ENCODE measurements at regions not wholly inside any gene's neighbourhood (a gene's known extent, or its start where the extent isn't known, plus 50 kb on each side); places are given as distances from the start of the nearest gene placed in this dataset.

GRCh38 chr20:48406912-48407340 is 420.9 kb downstream of the PREX1 start:
- intact Hi-C loops (cut with DNase I), result no loop called here
- no peaks in the 10 kb centered on the region for H3K9me3 ChIP-seq (ENCODE audit: control insufficient read depth, low read length)
- no peaks in the 10 kb centered on the region for H3K36me3 ChIP-seq (ENCODE audit: control insufficient read depth in 1 of 2, insufficient read depth in 2 of 2, low read length in 1 of 2)
- no peak overlapping the region for H3K27ac ChIP-seq (ENCODE audit: low read depth in 1 of 2, low read length in 2 of 2)
- no peaks in the 10 kb centered on the region for H3K27me3 ChIP-seq (ENCODE audit: control insufficient read depth in 1 of 2, insufficient read depth in 2 of 2, low read length in 1 of 2)
- ATAC-seq (ENCODE audit: low FRiP score) (peak; percentile 24), DNase-seq (no peak)
- no peaks in the 10 kb centered on the region for H3K4me1 ChIP-seq (ENCODE audit: control insufficient read depth in 1 of 2, insufficient read depth in 2 of 2, low read length in 2 of 2)
- WGBS, 2 donors, result 70 to 72% methylated on average over 5 of the region's 5 CpGs
- no peak overlapping the region for H3K4me3 ChIP-seq (ENCODE audit: low read length in 2 of 2)

DNA sequence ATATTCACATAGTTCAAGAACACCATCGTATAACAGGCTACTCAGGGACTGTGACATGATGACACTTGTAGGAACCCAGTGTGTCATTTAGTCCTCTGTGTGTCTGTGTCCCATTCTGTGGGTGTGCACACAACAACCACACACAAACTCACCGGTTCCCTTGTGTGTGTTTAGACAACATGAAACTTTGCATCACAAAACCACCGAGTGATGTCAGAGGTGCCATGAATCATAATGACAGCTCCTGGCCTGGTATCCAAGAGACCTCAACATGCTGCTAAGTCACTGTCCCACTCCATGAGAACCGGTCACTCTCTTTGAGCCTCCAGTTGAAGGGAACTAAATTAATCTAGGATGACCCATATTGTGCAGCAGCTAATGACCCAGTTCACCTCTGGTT is 421.3 kb downstream of the PREX1 start:
- no peaks in the 10 kb centered on the region for H3K27me3 ChIP-seq (ENCODE audit: control insufficient read depth in 1 of 2, insufficient read depth in 2 of 2, low read length in 1 of 2)
- no peak for ATAC-seq (ENCODE audit: low FRiP score)
- H3K9me3 ChIP-seq (ENCODE audit: control insufficient read depth, low read length), result no peaks in the 10 kb centered on the region
- 69 to 78% methylated on average over 4 of the region's 4 CpGs for WGBS, 2 donors
- no peak overlapping the region for H3K4me3 ChIP-seq (ENCODE audit: low read length in 2 of 2)
- no peak overlapping the region for H3K27ac ChIP-seq (ENCODE audit: low read depth in 1 of 2, low read length in 2 of 2)
- DNase-seq, result no peak
- intact Hi-C loops (cut with DNase I), result no loop called here
- H3K4me1 ChIP-seq (ENCODE audit: control insufficient read depth in 1 of 2, insufficient read depth in 2 of 2, low read length in 2 of 2), result no peaks in the 10 kb centered on the region
- no peaks in the 10 kb centered on the region for H3K36me3 ChIP-seq (ENCODE audit: control insufficient read depth in 1 of 2, insufficient read depth in 2 of 2, low read length in 1 of 2)

- no peaks in the 10 kb centered on the region for H3K36me3 ChIP-seq (ENCODE audit: control insufficient read depth in 1 of 2, insufficient read depth in 2 of 2, low read length in 1 of 2)
- no peaks in the 10 kb centered on the region for H3K9me3 ChIP-seq (ENCODE audit: control insufficient read depth, low read length)
- DNase-seq (no peak), ATAC-seq (ENCODE audit: low FRiP score) (no peak)
- 76 to 80% methylated on average over 13 of the region's 13 CpGs for WGBS, 2 donors
- H3K27me3 ChIP-seq (ENCODE audit: control insufficient read depth in 1 of 2, insufficient read depth in 2 of 2, low read length in 1 of 2), result no peaks in the 10 kb centered on the region
- no peaks in the 10 kb centered on the region for H3K4me1 ChIP-seq (ENCODE audit: control insufficient read depth in 1 of 2, insufficient read depth in 2 of 2, low read length in 2 of 2)
- H3K4me3 ChIP-seq (ENCODE audit: low read length in 2 of 2), result no peak overlapping the region
- no peak overlapping the region for H3K27ac ChIP-seq (ENCODE audit: low read depth in 1 of 2, low read length in 2 of 2)
- intact Hi-C loops (cut with DNase I), result no loop called here
These were observed 421.9 kb downstream of the PREX1 start for GRCh38 chr20:48405909-48406308.

DNA sequence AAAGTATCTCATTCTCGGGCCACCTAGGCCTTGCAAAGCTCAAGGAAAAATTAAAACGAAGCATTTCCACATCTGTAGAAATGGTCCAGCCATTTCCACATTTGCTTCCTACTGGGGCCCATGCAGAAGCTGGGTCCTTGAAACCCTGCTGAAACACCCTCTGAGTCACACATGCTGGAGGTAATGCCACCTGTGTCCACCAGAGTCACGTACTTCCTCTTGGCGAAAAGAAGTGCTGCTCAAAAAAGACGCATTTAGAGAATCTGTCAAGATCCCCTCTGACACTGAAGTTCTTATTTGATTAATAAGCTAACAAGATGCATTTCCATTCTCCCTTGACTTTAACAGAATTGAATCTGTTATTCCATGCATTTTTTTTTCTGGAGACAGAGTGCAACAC is 423.2 kb downstream of the PREX1 start:
- ATAC-seq (ENCODE audit: low FRiP score), result no peak
- no peaks in the 10 kb centered on the region for H3K36me3 ChIP-seq (ENCODE audit: control insufficient read depth in 1 of 2, insufficient read depth in 2 of 2, low read length in 1 of 2)

DNA sequence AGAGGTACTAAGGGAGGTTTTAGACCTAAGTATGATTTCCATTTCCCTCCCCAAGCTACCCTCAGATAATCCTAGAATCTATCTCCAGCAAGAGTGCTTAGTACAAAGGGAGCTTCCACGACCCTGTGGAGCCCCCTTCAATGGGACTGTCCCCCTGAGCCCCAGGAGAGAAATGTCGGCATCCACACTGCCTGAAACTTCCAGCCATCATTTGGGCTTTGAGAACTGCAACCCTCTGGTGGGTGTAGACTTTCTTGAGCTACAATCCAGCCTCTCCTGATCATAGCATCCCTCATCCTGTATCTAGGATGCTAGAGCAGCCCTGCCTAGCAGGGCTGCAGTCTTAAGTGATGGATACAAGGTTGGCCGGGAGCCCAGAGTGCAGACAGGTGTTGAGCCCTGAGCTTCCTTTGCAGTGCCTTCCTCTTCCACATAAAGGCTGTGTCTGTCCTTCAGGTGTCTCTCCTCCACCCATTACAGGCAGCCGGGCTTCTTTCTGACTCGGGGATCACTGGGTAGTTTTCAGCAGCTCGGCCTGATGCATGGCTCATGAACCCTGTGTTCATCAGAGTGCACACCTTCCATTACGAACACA is 424.5 kb downstream of the PREX1 start:
- DNase-seq (no peak), ATAC-seq (ENCODE audit: low FRiP score) (no peak)
- no peaks in the 10 kb centered on the region for H3K4me1 ChIP-seq (ENCODE audit: control insufficient read depth in 1 of 2, insufficient read depth in 2 of 2, low read length in 2 of 2)
- H3K36me3 ChIP-seq (ENCODE audit: control insufficient read depth in 1 of 2, insufficient read depth in 2 of 2, low read length in 1 of 2), result no peaks in the 10 kb centered on the region
- no peak overlapping the region for H3K4me3 ChIP-seq (ENCODE audit: low read length in 2 of 2)
- no peak overlapping the region for H3K27ac ChIP-seq (ENCODE audit: low read depth in 1 of 2, low read length in 2 of 2)
- intact Hi-C loops (cut with DNase I), result no loop called here
- H3K9me3 ChIP-seq (ENCODE audit: control insufficient read depth, low read length), result no peaks in the 10 kb centered on the region
- no peaks in the 10 kb centered on the region for H3K27me3 ChIP-seq (ENCODE audit: control insufficient read depth in 1 of 2, insufficient read depth in 2 of 2, low read length in 1 of 2)
- 88 to 90% methylated on average over 7 of the region's 7 CpGs for WGBS, 2 donors

More for the DNA sequence above, 423.2 kb downstream of the PREX1 start:
- Histone ChIP-seq H3K9me3 (ENCODE audit: control insufficient read depth, low read length) (no peaks in the 10 kb centered on the region), H3K4me1 (ENCODE audit: control insufficient read depth in 1 of 2, insufficient read depth in 2 of 2, low read length in 2 of 2) (no peaks in the 10 kb centered on the region), H3K27me3 (ENCODE audit: control insufficient read depth in 1 of 2, insufficient read depth in 2 of 2, low read length in 1 of 2) (no peaks in the 10 kb centered on the region), H3K27ac (ENCODE audit: low read depth in 1 of 2, low read length in 2 of 2) (no peak overlapping the region), H3K4me3 (ENCODE audit: low read length in 2 of 2) (no peak overlapping the region)
- 93 to 98% methylated on average over 5 of the region's 5 CpGs for WGBS, 2 donors
- intact Hi-C loops (cut with DNase I), result no loop called here
- no peak for DNase-seq

GRCh38 chr20:48401359-48401758 is 426.4 kb downstream of the PREX1 start:
- intact Hi-C loops (cut with DNase I), result no loop called here
- ATAC-seq (ENCODE audit: low FRiP score) (no peak), DNase-seq (no peak)
- 59 to 61% methylated on average over 6 of the region's 6 CpGs for WGBS, 2 donors
- Histone ChIP-seq H3K4me3 (ENCODE audit: low read length in 2 of 2) (no peak overlapping the region), H3K4me1 (ENCODE audit: control insufficient read depth in 1 of 2, insufficient read depth in 2 of 2, low read length in 2 of 2) (no peaks in the 10 kb centered on the region), H3K27me3 (ENCODE audit: control insufficient read depth in 1 of 2, insufficient read depth in 2 of 2, low read length in 1 of 2) (no peaks in the 10 kb centered on the region), H3K27ac (ENCODE audit: low read depth in 1 of 2, low read length in 2 of 2) (no peak overlapping the region), H3K9me3 (ENCODE audit: control insufficient read depth, low read length) (no peaks in the 10 kb centered on the region), H3K36me3 (ENCODE audit: control insufficient read depth in 1 of 2, insufficient read depth in 2 of 2, low read length in 1 of 2) (no peaks in the 10 kb centered on the region)

DNA sequence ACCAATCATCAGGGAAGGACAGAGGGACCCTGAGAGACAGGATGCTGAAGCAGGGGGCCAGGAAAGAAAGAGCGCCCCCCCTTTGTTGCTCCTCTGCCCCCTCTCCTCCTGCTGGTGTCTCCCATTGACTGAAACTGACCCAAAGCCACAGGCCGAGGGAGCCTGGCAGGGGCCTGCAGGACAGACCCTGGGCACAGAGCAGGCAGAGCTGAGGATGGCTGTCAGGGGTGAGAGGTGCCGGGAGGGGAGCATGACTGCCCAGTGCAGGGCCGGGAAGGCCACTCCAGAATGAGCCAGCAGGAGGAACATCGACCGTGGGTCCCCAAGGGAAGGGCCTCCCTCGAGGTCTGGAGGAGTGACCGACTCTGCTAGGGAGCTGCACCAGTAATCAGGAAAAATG is 427.8 kb downstream of the PREX1 start:
- no peak overlapping the region for H3K27ac ChIP-seq (ENCODE audit: low read depth in 1 of 2, low read length in 2 of 2)
- WGBS, 2 donors, result 87 to 91% methylated on average over 7 to 8 of the region's 8 CpGs
- no peak for DNase-seq
- H3K9me3 ChIP-seq (ENCODE audit: control insufficient read depth, low read length), result no peaks in the 10 kb centered on the region
- ATAC-seq (ENCODE audit: low FRiP score), result no peak
- H3K36me3 ChIP-seq (ENCODE audit: control insufficient read depth in 1 of 2, insufficient read depth in 2 of 2, low read length in 1 of 2), result no peaks in the 10 kb centered on the region
- H3K4me1 ChIP-seq (ENCODE audit: control insufficient read depth in 1 of 2, insufficient read depth in 2 of 2, low read length in 2 of 2), result no peaks in the 10 kb centered on the region
- intact Hi-C loops (cut with DNase I), result no loop called here
- no peak overlapping the region for H3K4me3 ChIP-seq (ENCODE audit: low read length in 2 of 2)
- no peaks in the 10 kb centered on the region for H3K27me3 ChIP-seq (ENCODE audit: control insufficient read depth in 1 of 2, insufficient read depth in 2 of 2, low read length in 1 of 2)

DNA sequence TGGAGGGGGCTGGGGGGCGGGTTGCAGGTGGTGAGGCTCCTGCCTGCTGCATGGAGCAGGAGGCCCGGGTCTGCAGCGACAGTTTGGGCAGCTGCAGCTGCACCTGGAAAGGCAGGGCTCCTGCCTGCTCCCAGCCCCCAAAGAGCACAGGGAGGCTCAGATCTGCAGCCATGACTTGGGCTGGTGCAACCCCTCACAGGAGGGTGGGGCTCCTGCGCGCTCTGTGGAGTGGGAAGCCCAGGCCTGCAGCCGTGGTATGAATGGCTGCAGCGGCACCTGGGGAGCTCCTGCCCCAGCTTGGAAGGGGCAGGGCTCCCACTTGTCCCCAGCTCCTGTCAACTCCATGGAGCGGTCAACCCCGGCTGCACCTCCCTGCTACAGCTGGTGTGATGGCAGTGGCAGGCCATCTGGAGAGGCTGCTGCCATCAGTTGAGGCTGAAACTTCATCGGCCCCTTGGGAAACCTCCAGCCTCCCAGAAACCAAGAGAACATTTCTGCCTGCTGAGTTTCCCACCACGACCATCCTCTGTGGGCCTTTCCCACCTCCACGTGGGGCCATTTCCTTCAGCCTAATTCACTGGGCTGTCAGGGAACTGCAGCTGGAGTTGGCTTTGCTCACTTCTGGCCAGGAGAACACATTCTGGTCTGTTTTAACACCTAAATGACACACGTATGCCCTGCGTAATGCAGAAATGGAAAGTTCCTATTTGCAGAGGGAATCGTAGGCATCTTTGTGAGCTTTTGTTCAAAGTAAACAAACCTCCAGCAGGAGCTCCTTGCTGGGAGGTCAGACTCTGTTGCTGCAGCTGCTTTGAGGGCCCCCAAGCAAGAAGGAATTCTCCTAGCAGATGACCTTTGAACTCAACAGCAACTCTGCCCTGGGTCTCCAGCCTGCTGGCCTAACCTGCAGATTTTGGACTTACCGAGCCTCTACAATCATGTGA is 429.0 kb downstream of the PREX1 start:
- intact Hi-C loops (cut with DNase I), result no loop called here
- Histone ChIP-seq H3K27ac (ENCODE audit: low read depth in 1 of 2, low read length in 2 of 2) (no peak overlapping the region), H3K9me3 (ENCODE audit: control insufficient read depth, low read length) (no peaks in the 10 kb centered on the region), H3K27me3 (ENCODE audit: control insufficient read depth in 1 of 2, insufficient read depth in 2 of 2, low read length in 1 of 2) (no peaks in the 10 kb centered on the region), H3K4me3 (ENCODE audit: low read length in 2 of 2) (no peak overlapping the region), H3K36me3 (ENCODE audit: control insufficient read depth in 1 of 2, insufficient read depth in 2 of 2, low read length in 1 of 2) (no peaks in the 10 kb centered on the region), H3K4me1 (ENCODE audit: control insufficient read depth in 1 of 2, insufficient read depth in 2 of 2, low read length in 2 of 2) (no peaks in the 10 kb centered on the region)
- ATAC-seq (ENCODE audit: low FRiP score), result no peak
- WGBS, 2 donors, result 89% methylated on average over 16 of the region's 16 CpGs
- no peak for DNase-seq

All from aorta (tissue), 5 donors.